AG04449 (cell line): ENCODE measurements at regions not wholly inside any gene's neighbourhood (a gene's known extent, or its start where the extent isn't known, plus 50 kb on each side); places are given as distances from the start of the nearest gene placed in this dataset.

ENCODE experiments used
- CTCF ChIA-PET: fragments of 350-600 bp; formaldehyde crosslinking; extraction: SDS; loops from one replicate; lab custom pipeline; 2021; ENCODE audit warnings: antibody characterized with exemption; lab: Yijun Ruan, JAX
- POLR2A ChIA-PET: fragments of 400-600, 350-600 bp; formaldehyde crosslinking; extraction: SDS; loops from one replicate; lab custom pipeline; 2020; ENCODE audit warnings: antibody characterized with exemption, inconsistent platforms; lab: Yijun Ruan, JAX
- DNase-seq: peaks from one replicate; pipeline ENCODE4 v3.0.0-alpha.2; 2010; ENCODE audit warnings: low read depth, low spot score
- H3K4me3 ChIP-seq: 2 replicates; pipeline ENCODE4 v1.5.1; 2011; ENCODE audit warnings: low read depth, mild to moderate bottlenecking, control low read depth, low read length
- TF ChIP-seq, protein P1 (sequence below): IDR thresholded peaks from one replicate; pipeline ENCODE4 v1.5.1; 2011; ENCODE audit warnings: mild to moderate bottlenecking, moderate library complexity, low read length, control low read depth, inconsistent platforms; ENCODE audit not compliant: insufficient read depth; ENCODE audit errors: missing control alignments

DNA sequence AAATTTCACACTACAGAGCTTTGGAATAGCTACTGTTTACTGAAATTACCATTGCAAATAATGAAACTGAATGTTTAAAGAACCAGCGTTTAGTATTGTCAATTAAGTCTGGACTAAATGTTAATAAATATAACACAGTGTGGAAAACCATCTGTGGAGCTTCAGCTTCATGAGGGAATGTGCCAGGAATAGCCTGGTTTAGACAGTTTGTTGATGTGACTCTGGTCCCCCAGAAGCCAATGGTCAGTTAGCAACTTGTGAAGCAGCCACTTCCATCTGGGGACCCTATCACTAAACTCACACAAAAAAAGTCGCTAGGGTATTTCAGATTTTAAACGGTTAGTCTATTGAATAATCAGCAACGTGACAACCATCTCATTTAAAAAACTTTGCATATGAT, 207.8 kb downstream of the RAMP3 start:
- TF ChIP-seq, protein P1, sequence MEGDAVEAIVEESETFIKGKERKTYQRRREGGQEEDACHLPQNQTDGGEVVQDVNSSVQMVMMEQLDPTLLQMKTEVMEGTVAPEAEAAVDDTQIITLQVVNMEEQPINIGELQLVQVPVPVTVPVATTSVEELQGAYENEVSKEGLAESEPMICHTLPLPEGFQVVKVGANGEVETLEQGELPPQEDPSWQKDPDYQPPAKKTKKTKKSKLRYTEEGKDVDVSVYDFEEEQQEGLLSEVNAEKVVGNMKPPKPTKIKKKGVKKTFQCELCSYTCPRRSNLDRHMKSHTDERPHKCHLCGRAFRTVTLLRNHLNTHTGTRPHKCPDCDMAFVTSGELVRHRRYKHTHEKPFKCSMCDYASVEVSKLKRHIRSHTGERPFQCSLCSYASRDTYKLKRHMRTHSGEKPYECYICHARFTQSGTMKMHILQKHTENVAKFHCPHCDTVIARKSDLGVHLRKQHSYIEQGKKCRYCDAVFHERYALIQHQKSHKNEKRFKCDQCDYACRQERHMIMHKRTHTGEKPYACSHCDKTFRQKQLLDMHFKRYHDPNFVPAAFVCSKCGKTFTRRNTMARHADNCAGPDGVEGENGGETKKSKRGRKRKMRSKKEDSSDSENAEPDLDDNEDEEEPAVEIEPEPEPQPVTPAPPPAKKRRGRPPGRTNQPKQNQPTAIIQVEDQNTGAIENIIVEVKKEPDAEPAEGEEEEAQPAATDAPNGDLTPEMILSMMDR = no peak
- no peak for DNase-seq
- ChIA-PET CTCF (no interaction called here), POLR2A (no interaction called here)
- no peak overlapping the region for H3K4me3 ChIP-seq

- POLR2A ChIA-PET = no interaction called here
- no peak overlapping the region for H3K4me3 ChIP-seq
- TF ChIP-seq, protein P1 = no peak
- DNase-seq = no peak
- CTCF ChIA-PET = no interaction called here
Observed at GRCh38 chr7:45366475-45366874, 207.7 kb upstream of the ADCY1 start.

DNA sequence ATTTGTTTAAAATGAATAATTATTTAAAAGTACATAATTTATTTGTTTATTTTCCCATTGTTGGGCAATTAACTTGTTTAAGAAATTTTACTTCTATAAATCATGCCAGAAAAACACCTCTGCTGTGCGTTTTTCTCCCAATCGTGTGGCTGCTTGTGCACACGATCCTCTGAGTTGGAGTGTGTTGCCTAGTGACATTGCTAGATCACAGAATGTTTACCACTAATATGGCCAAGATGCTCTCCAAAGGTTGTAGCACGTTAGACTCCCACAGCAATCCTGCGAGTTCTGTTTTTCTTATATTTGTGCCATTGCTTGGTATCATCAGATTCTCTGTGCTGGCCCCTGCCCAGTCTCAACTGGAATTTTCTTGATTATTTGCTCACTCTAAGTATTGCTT, 207.1 kb upstream of the ADCY1 start:
- POLR2A ChIA-PET = no interaction called here
- CTCF ChIA-PET = no interaction called here
- DNase-seq = no peak
- no peak overlapping the region for H3K4me3 ChIP-seq
- TF ChIP-seq, protein P1 = no peak

- TF ChIP-seq, protein P1 = no peak
- no peak for DNase-seq
- ChIA-PET CTCF (no interaction called here), POLR2A (no interaction called here)
- no peak overlapping the region for H3K4me3 ChIP-seq
Observed at GRCh38 chr7:45368129-45368807, 205.9 kb upstream of the ADCY1 start.

GRCh38 chr7:45384499-45384898, 189.7 kb upstream of the ADCY1 start:
- DNase-seq = no peak
- ChIA-PET CTCF (no interaction called here), POLR2A (no interaction called here)
- no peak overlapping the region for H3K4me3 ChIP-seq
- TF ChIP-seq, protein P1 = no peak

GRCh38 chr7:45387837-45388236, 186.3 kb upstream of the ADCY1 start:
- ChIA-PET CTCF (no interaction called here), POLR2A (no interaction called here)
- DNase-seq = no peak
- TF ChIP-seq, protein P1 = no peak
- no peak overlapping the region for H3K4me3 ChIP-seq
